Spleen (tissue), 11 donors: ENCODE measurements at regions not wholly inside any gene's neighbourhood (a gene's known extent, or its start where the extent isn't known, plus 50 kb on each side); places are given as distances from the start of the nearest gene placed in this dataset.
A peak's percentile ranks its signal among the peaks of the same experiment; 100 is the strongest.

Experiments used
- DNase-seq: peaks from one replicate; pipeline ENCODE4 v3.0.0-alpha.2; 2020
- H3K27ac ChIP-seq, 8 donors: fragments of 200-600 bp; sonication (generic) in 7 of 8; 1 replicate in 4 of 8; 2 replicates in 4 of 8; pipeline versions ENCODE4 v1.5.0 to v1.8.0; 2016 to 2021; ENCODE audit warnings: inconsistent platforms in 4 of 8, mild to moderate bottlenecking in 4 of 8, moderate library complexity in 1 of 8
- H3K27me3 ChIP-seq, 7 donors: fragments of 200-600 bp; sonication (generic) in 6 of 7; replicated peaks in 1 of 7; 1 replicate in 4 of 7; 2 replicates in 3 of 7; pipeline versions ENCODE4 v1.5.0 to v1.8.0; 2016 to 2021; ENCODE audit warnings: inconsistent platforms in 3 of 7, mild to moderate bottlenecking in 1 of 7
- H3K36me3 ChIP-seq, 6 donors: fragments of 200-600 bp; sonication (generic) in 5 of 6; 1 replicate in 4 of 6; 2 replicates in 2 of 6; pipeline versions ENCODE4 v1.5.0 to v1.8.0; 2016 to 2021; ENCODE audit warnings: inconsistent platforms in 2 of 6
- H3K4me1 ChIP-seq, 6 donors: fragments of 200-600 bp; sonication (generic) in 5 of 6; 1 replicate in 3 of 6; 2 replicates in 3 of 6; pipeline versions ENCODE4 v1.5.0 to v1.8.0; 2016 to 2021; ENCODE audit warnings: inconsistent platforms in 3 of 6
- H3K4me3 ChIP-seq, 8 donors: fragments of 200-600 bp; sonication (generic) in 7 of 8; 1 replicate in 4 of 8; 2 replicates in 4 of 8; pipeline versions ENCODE4 v1.5.0 to v1.8.0; 2016 to 2021; ENCODE audit warnings: inconsistent platforms in 4 of 8, mild to moderate bottlenecking in 4 of 8, moderate library complexity in 2 of 8
- H3K9me3 ChIP-seq, 8 donors: fragments of 200-600 bp; sonication (generic) in 7 of 8; 1 replicate in 4 of 8; 2 replicates in 4 of 8; pipeline versions ENCODE4 v1.5.0 to v1.8.0; 2016 to 2021; ENCODE audit warnings: inconsistent platforms in 4 of 8
- CTCF ChIP-seq, 11 experiments: fragments of 200-600 bp in 7 of 11; fragments of 450-650 bp in 4 of 11; sonication (generic) in 4 of 11; IDR thresholded peaks in 8 of 11; conservative IDR thresholded peaks in 3 of 11; 1 replicate in 7 of 11; 2 replicates in 4 of 11; pipeline versions ENCODE4 v1.4.0 to v1.8.0; 2016 to 2021; ENCODE audit warnings: antibody characterized with exemption in 11 of 11, inconsistent platforms in 4 of 11, mild to moderate bottlenecking in 1 of 11
- POLR2A ChIP-seq, 3 donors: fragments of 450-650 bp; IDR thresholded peaks; one replicate each; pipeline ENCODE4 v1.5.1; 2017; ENCODE audit warnings: antibody characterized with exemption in 3 of 3, mild to moderate bottlenecking in 1 of 3
- POLR2AphosphoS5 ChIP-seq, 3 donors: sonication (generic); formaldehyde crosslinking; IDR thresholded peaks; one replicate each; pipeline ENCODE4 v1.5.1; 2017; ENCODE audit warnings: antibody characterized with exemption in 3 of 3
- WGBS, 5 donors: extraction: QIAGEN DNeasy Blood & Tissue Kit in 3 of 5; methylation state at CpG; one replicate each; pipeline versions ENCODE4 v1.1.5 to v1.1.7; 2013 to 2018; 5-methylcytosine and 5-hydroxymethylcytosine counted together
- intact Hi-C: fragments of 100-400 bp; cut with DNase I; formaldehyde crosslinking; loops from one replicate; pipeline ENCODE4 v1.15.0; 2023; ENCODE audit warnings: low total_unique reads
- donor health status: healthy with polysubstance abuse.
- donor health status: DM: no; HTN: no; CAD: no; lungs with moderate emphysema.
- donor health status: DM: no; HTN: no; CAD: no.
- donor health status: Bipolar disorder and iron deficiency.
- donor health status: healthy.
- donor health status: DM: no; HTN: no; CAD: no.
- donor health status: DM: yes; HTN: yes; CAD: no.

- TF ChIP-seq CTCF (IDR thresholded peaks at IDR 0.05 in 8 of 11, conservative IDR thresholded peaks at IDR 0.05 in 3 of 11) (no peak), POLR2A (IDR thresholded peaks at IDR 0.05) (no peak), POLR2AphosphoS5 (IDR thresholded peaks at IDR 0.05) (no peak)
- intact Hi-C loops: no loop called here
- Histone ChIP-seq H3K27ac (no peak overlapping the region), H3K36me3 (no peaks in the 10 kb centered on the region), H3K4me1 (no peaks in the 10 kb centered on the region), H3K9me3 (no peaks in the 10 kb centered on the region), H3K4me3 (no peak overlapping the region), H3K27me3 (no peaks in the 10 kb centered on the region)
- WGBS, 5 donors: 23 to 86% (median 74%) methylated on average over 2 of the region's 2 CpGs
- no peak for DNase-seq
These were observed 2625.6 kb upstream of the PCDH20 start for GRCh38 chr13:64041296-64041695.

DNA sequence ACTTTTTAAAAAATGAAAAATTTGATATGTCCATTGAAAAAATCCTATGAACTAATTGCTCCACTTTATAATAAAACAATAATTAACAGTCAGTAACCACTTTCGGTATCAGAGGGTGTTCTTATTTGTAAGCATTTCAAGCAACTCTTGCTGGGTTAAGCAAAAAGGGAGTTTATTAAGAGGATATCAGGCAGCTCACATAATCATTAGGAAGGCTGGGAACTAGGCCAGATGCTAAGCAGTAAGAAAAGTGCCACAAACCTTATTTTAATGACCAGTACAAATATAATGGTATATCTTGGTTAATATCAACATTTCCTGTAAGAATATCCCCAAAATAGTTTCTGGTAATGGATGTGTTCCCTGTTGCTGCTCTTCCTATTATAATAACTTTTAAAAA lies 2618.3 kb upstream of the PCDH20 start:
- intact Hi-C loops: no loop called here
- 87 to 94% (median 89%) methylated on average over 1 of the region's 1 CpG for WGBS, 5 donors
- TF ChIP-seq POLR2AphosphoS5 (IDR thresholded peaks at IDR 0.05) (no peak), POLR2A (IDR thresholded peaks at IDR 0.05) (no peak), CTCF (IDR thresholded peaks at IDR 0.05 in 8 of 11, conservative IDR thresholded peaks at IDR 0.05 in 3 of 11) (no peak)

DNA sequence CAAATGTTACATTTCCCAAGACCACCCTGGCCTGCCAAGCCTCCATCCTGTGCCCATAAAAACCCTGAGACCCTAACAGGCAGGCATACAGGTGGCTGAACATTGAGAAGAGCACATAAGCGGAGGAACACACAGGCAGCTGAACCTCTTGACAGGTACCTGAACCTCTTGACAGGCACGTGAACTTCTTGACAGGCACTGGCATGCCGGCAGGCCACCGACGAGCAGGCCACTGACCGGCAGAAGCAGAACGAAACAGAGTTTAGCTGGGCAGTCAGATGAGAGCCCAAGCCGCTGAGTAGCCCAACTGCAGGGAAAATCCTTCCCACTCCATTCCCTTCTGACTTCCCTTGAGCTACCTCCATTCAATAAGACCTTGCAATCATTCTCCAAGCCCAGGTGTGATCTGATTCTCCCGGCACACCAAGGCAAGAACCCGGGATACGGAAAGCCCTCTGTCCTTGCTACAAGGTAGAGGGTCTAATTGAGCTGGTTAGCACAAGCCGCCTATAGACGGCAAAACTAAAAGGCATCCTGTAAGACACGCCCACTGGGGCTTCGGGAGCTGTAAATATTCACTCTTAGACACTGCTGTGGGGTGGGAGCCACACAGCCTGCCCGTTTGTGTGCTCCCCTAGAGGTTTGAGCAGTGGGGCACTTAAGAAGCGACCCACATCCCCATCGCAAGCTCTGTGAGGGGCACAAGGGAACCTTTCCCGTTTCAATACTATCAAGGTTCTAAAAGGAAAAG lies 2613.9 kb upstream of the PCDH20 start:
- Histone ChIP-seq H3K4me3 (no peak overlapping the region), H3K27me3 (no peaks in the 10 kb centered on the region), H3K27ac (no peak overlapping the region), H3K36me3 (no peaks in the 10 kb centered on the region), H3K4me1 (no peaks in the 10 kb centered on the region), H3K9me3 (peaks cover 0 to 23% (median 0%) of the 10 kb centered on the region in 8 donors)
- WGBS, 5 donors: 83 to 92% (median 88%) methylated on average over 19 of the region's 19 CpGs
- peak; percentile 43 for DNase-seq
- TF ChIP-seq CTCF (IDR thresholded peaks at IDR 0.05 in 8 of 11, conservative IDR thresholded peaks at IDR 0.05 in 3 of 11): no peak
- no peak for TF ChIP-seq POLR2A (IDR thresholded peaks at IDR 0.05)
- no peak for TF ChIP-seq POLR2AphosphoS5 (IDR thresholded peaks at IDR 0.05)
- intact Hi-C loops: no loop called here

More for the DNA sequence above, 2618.3 kb upstream of the PCDH20 start:
- Histone ChIP-seq H3K36me3 (no peaks in the 10 kb centered on the region), H3K4me1 (no peaks in the 10 kb centered on the region), H3K4me3 (no peak overlapping the region), H3K9me3 (peaks cover 0 to 11% (median 0%) of the 10 kb centered on the region in 8 donors), H3K27ac (no peak overlapping the region), H3K27me3 (no peaks in the 10 kb centered on the region)
- no peak for DNase-seq

DNA sequence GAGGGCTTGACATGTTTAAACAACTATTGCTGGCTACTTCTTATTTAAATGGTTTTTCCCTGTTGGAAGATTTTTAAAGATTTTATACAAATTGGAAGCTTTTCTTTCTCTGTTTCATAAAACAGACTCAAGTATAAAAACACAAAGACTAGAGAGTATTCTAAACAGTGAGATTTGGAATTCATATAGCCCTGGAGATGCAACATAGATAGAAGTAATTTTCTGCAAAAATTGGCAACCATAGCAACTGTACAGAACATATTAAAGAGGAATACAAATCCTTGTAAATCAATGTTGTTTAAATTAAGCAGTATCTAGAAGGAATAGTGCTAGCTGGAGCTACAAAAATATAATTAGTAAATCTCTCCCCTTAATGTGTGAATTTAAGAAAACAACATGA lies 2612.9 kb upstream of the PCDH20 start:
- TF ChIP-seq POLR2A (IDR thresholded peaks at IDR 0.05) (no peak), CTCF (IDR thresholded peaks at IDR 0.05 in 8 of 11, conservative IDR thresholded peaks at IDR 0.05 in 3 of 11) (no peak), POLR2AphosphoS5 (IDR thresholded peaks at IDR 0.05) (no peak)
- H3K9me3 ChIP-seq: peaks cover 0 to 23% (median 0%) of the 10 kb centered on the region in 8 donors
- DNase-seq: no peak
- intact Hi-C loops: no loop called here
- no peaks in the 10 kb centered on the region for H3K36me3 ChIP-seq
- H3K27me3 ChIP-seq: no peaks in the 10 kb centered on the region
- H3K4me3 ChIP-seq: no peak overlapping the region
- H3K27ac ChIP-seq: no peak overlapping the region
- no peaks in the 10 kb centered on the region for H3K4me1 ChIP-seq
